NB4 (cell line): ENCODE measurements at regions not wholly inside any gene's neighbourhood (a gene's known extent, or its start where the extent isn't known, plus 50 kb on each side); places are given as distances from the start of the nearest gene placed in this dataset.

Experiments
- DNase-seq: peaks from one replicate; pipeline ENCODE4 v3.0.0; 2010; ENCODE audit warnings: low read depth
- H3K4me3 ChIP-seq: one replicate; pipeline ENCODE4 v1.5.1; 2011; ENCODE audit warnings: mild to moderate bottlenecking, low read depth, low read length, moderate library complexity
- MYC ChIP-seq: IDR thresholded peaks from 2 replicates; pipeline ENCODE4 v1.6.1; 2011; ENCODE audit warnings: low read depth, low read length
- POLR2A ChIP-seq: IDR thresholded peaks from 2 replicates; pipeline ENCODE4 v1.6.1; 2011; ENCODE audit warnings: mild to moderate bottlenecking; ENCODE audit not compliant: insufficient read length; ENCODE audit errors: extremely low read depth
- TF ChIP-seq, protein P1 (sequence below): IDR thresholded peaks from 2 replicates; pipeline ENCODE4 v1.6.1; 2011; ENCODE audit warnings: low read depth, low read length
- TF ChIP-seq, protein P2 (sequence below): IDR thresholded peaks from one replicate; pipeline ENCODE4 v1.5.1; 2012; ENCODE audit warnings: low read depth, low read length

DNA sequence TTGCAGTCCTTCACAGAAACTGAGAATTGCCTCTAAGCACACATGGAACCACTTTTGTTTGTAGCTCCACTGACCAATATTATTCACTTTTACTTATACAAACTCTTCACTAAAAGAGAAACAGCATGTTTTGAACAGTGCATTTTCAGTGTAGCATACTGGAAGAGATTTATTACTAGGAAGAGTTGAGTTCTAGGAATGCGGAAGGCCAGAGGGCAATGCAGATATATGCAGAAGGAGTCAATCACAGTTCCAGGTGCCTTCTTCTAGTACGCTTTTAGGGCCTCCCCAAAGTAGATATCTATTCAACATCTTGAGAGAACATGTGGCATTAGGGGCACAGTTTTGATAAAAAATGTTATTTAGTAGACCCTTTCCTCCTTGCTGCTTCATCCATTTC is 1654.0 kb upstream of the ZEB2 start:
- no peak for DNase-seq
- H3K4me3 ChIP-seq: no peak overlapping the region
- TF ChIP-seq, protein P1, sequence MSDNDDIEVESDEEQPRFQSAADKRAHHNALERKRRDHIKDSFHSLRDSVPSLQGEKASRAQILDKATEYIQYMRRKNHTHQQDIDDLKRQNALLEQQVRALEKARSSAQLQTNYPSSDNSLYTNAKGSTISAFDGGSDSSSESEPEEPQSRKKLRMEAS: no peak
- TF ChIP-seq, protein P2, sequence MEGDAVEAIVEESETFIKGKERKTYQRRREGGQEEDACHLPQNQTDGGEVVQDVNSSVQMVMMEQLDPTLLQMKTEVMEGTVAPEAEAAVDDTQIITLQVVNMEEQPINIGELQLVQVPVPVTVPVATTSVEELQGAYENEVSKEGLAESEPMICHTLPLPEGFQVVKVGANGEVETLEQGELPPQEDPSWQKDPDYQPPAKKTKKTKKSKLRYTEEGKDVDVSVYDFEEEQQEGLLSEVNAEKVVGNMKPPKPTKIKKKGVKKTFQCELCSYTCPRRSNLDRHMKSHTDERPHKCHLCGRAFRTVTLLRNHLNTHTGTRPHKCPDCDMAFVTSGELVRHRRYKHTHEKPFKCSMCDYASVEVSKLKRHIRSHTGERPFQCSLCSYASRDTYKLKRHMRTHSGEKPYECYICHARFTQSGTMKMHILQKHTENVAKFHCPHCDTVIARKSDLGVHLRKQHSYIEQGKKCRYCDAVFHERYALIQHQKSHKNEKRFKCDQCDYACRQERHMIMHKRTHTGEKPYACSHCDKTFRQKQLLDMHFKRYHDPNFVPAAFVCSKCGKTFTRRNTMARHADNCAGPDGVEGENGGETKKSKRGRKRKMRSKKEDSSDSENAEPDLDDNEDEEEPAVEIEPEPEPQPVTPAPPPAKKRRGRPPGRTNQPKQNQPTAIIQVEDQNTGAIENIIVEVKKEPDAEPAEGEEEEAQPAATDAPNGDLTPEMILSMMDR: no peak
- TF ChIP-seq MYC (no peak), POLR2A (no peak)

DNA sequence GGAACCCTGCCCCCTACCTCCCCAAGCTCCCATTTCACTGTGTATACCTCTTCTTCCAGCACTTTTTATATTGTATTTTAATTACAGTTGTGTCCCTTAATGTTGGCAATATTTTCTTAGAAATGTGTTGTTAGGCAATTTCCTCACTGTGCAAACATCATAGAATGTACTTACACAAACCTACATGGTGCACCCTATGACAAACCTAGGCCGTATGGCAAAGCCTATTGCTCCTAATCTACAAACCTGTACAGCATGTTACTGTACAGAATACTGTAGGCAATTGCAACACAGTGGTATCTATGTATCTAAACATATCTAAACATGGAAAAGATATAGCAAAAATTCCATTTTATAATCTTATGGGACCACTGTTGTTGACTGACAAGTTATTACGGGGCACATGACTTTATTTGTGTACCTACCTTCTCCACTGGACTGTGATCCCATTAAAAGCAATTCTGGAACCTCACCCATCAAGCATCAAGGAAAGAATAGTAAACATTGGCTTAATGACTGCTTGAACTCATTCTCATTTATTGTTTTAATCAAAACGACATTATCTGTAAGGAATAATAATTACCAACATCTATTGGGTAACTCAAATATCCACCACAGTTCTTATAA is 1641.5 kb upstream of the ZEB2 start:
- TF ChIP-seq POLR2A (no peak), MYC (no peak)
- TF ChIP-seq, protein P1: no peak
- TF ChIP-seq, protein P2: no peak
- no peak overlapping the region for H3K4me3 ChIP-seq
- DNase-seq: no peak

DNA sequence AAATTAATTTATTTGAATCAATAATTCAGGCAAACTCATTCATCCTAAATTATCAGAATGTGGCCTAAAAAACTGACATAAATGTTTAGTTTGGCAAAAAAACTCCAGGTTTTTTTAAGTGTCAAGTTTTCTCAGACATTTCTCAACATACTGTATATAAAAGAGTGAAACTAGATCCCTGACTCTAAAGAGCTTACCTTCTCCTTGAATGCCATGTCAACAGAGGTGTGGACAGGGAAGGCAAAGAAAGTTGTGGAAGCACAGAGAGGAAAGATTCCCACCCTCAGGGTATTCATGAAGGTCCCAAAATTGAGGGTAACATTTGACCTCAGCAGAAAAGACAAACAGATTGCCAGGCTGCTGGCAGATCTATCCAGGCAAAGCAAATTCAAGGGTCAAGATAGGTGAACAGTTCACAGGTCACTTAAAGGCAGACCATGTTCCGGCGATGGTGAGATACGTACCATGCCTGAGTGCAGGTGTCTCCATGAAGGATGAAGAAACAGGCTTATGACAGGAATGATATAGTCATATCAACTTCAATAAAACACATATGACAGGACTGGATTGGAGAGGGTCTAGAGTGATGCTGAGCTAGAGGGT is 1638.3 kb upstream of the ZEB2 start:
- TF ChIP-seq MYC (no peak), POLR2A (no peak)
- TF ChIP-seq, protein P2: no peak
- TF ChIP-seq, protein P1: no peak
- no peak overlapping the region for H3K4me3 ChIP-seq
- DNase-seq: no peak

DNA sequence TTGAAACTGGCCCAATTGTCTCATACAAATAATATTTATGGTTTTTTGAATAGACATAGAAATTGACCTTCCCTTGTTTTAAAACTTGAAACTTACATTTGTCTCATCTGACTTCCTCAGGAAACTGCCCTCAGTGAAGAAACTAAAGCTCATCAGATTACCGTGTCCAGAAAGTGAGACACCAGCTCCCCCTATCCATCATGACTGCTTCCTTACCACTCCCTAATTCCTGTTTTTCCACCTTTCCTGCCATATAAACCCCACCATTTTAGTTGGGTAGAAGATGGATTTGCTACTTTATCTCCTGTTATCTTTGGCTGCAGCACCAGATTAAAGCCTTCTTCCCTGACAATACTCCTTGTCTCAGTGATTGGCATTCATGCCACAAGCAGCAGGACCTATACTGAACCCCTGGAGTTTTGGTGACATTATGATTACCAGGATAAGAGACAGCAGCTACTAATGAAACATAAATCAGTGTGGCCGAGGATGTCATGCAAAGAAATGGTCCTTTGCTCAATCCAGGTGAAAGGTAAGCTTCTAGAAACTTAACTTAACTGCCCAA is 1627.6 kb upstream of the ZEB2 start:
- TF ChIP-seq, protein P2: no peak
- TF ChIP-seq MYC (no peak), POLR2A (no peak)
- TF ChIP-seq, protein P1: no peak
- DNase-seq: peak; percentile 4
- no peak overlapping the region for H3K4me3 ChIP-seq

DNA sequence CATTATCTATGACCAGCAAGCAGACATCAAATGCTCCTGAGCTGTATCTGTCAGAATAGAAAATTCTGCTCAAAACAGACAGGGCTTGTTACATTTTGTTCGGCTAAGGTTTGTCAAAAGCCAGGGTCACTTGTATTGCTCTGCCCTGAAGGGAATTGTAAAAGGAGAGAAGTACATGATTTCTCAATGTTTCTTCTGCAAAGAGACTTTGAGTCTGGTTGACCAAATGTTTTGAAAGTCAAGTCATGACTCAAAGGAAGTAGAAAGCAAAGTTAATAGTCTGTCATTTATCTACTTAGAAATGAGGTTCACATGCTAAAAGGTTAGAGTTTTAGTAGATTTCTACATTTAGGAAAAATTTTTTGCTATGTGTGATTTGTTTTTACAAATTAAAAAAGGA is 1624.1 kb upstream of the ZEB2 start:
- TF ChIP-seq, protein P1: no peak
- TF ChIP-seq POLR2A (no peak), MYC (no peak)
- TF ChIP-seq, protein P2: no peak
- H3K4me3 ChIP-seq: no peak overlapping the region
- DNase-seq: peak; percentile 14
